Anterior cingulate cortex (tissue), 58 donors: ENCODE measurements at regions not wholly inside any gene's neighbourhood (a gene's known extent, or its start where the extent isn't known, plus 50 kb on each side); places are given as distances from the start of the nearest gene placed in this dataset.

Experiments used
- DNase-seq, 58 donors: peaks; one replicate each; lab custom pipeline; 2025; lab: John Stamatoyannopoulos, UW

GRCh38 chr1:112257043-112257835 is 138.8 kb upstream of the CTTNBP2NL start:
- no peak for DNase-seq

GRCh38 chr1:112260699-112261098 is 135.3 kb upstream of the CTTNBP2NL start:
- DNase-seq: no peak

GRCh38 chr1:112262316-112262715 is 133.7 kb upstream of the CTTNBP2NL start:
- DNase-seq: no peak

GRCh38 chr1:112263042-112263441 is 133.0 kb upstream of the CTTNBP2NL start:
- no peak for DNase-seq

GRCh38 chr1:112263453-112263852 is 132.6 kb upstream of the CTTNBP2NL start:
- no peak for DNase-seq

- no peak for DNase-seq
Observed at GRCh38 chr1:112264010-112264409, 132.0 kb upstream of the CTTNBP2NL start.

GRCh38 chr1:112264553-112264952 is 131.5 kb upstream of the CTTNBP2NL start:
- DNase-seq: peak in 2 of 58 donors; percentile 16 to 27

- DNase-seq: no peak
Observed at GRCh38 chr1:112265931-112266330, 130.1 kb upstream of the CTTNBP2NL start.

GRCh38 chr1:112267206-112267605 is 128.8 kb upstream of the CTTNBP2NL start:
- no peak for DNase-seq

- DNase-seq: peak in 2 of 58 donors; percentile 15 to 17
Observed at GRCh38 chr1:112267929-112268328, 128.1 kb upstream of the CTTNBP2NL start.

- DNase-seq: no peak
Observed at GRCh38 chr1:112268408-112268807, 127.6 kb upstream of the CTTNBP2NL start.

- DNase-seq: peak in 3 of 58 donors; percentile 3 to 19 (median 3)
Observed at GRCh38 chr1:112271270-112271669, 124.7 kb upstream of the CTTNBP2NL start.

- peak in 5 of 58 donors; percentile 3 to 48 (median 13) for DNase-seq
Observed at GRCh38 chr1:112272101-112272772, 123.8 kb upstream of the CTTNBP2NL start.

- no peak for DNase-seq
Observed at GRCh38 chr1:112284796-112285195, 111.2 kb upstream of the CTTNBP2NL start.

- DNase-seq: no peak
Observed at GRCh38 chr1:112285316-112285715, 110.7 kb upstream of the CTTNBP2NL start.

GRCh38 chr1:112285746-112286145 is 110.3 kb upstream of the CTTNBP2NL start:
- DNase-seq: peak in 2 of 58 donors; percentile 4 to 5

- no peak for DNase-seq
Observed at GRCh38 chr1:112296908-112297307, 99.1 kb upstream of the CTTNBP2NL start.

- DNase-seq: no peak
Observed at GRCh38 chr1:112297536-112297935, 98.5 kb upstream of the CTTNBP2NL start.

GRCh38 chr1:112298558-112298957 is 97.5 kb upstream of the CTTNBP2NL start:
- DNase-seq: peak in 5 of 58 donors; percentile 1 to 9 (median 5)

- no peak for DNase-seq
Observed at GRCh38 chr1:112304126-112304525, 91.9 kb upstream of the CTTNBP2NL start.

- DNase-seq: no peak
Observed at GRCh38 chr1:112304612-112305011, 91.4 kb upstream of the CTTNBP2NL start.
